ENCODE measurements at regions not wholly inside any gene's neighbourhood (a gene's known extent, or its start where the extent isn't known, plus 50 kb on each side); places are given as distances from the start of the nearest gene placed in this dataset.

DNA sequence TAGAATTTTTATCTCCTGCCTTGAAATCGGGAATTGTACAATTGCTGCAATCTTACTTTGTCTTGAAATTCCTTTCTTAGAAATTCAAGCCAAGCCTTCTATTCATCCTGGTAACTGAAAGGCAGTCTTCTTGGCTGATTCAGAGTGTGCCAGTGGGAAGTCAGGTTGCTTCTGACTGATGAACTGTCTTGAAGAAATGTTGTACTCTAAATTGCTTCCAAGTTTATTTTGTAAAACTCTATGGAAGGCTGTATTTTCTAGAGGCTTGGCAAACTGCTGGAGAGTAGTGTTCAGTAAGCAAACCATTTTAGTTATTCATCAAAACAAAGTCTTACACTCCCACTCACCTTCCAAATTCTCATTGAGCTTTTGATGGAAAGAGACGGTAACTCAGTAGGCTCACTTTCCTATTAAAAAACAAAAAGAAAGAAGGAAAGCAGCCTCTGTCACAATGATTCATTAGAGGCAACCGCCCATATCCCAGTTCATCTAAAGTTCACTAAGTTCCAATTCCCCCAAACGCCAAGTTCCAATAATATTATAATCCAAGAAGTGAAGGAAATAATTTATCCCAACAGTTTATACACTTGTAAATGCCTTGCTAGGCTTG, 187.9 kb upstream of the MALRD1 start:
- Histone ChIP-seq H3K4me3 (no peak overlapping the region), H3K27me3 (no peaks in the 10 kb centered on the region), H3K9me3 (no peaks in the 10 kb centered on the region), H3K27ac (no peak overlapping the region), H3K36me3 (no peaks in the 10 kb centered on the region), H3K4me1 (no peaks in the 10 kb centered on the region)
- WGBS, 2 donors (ENCODE audit: low coverage in 1 of 2): 51 to 54% methylated on average over 4 of the region's 4 CpGs
- in situ Hi-C loops (cut with MboI; ENCODE audit: low pct_ligation_motif_present in 1 of 4, low pct_unique_long_range_greater_than_20kb in 1 of 4, low sequenced_read_pairs in 3 of 4) (no loop called here), intact Hi-C loops (cut with DNase I; ENCODE audit: low total_unique reads) (no loop called here)
- no peak for DNase-seq
- no peak for TF ChIP-seq POLR2AphosphoS5 (IDR thresholded peaks at IDR 0.05)
- no peak for TF ChIP-seq CTCF (IDR thresholded peaks at IDR 0.05)

GRCh38 chr10:18861382-18861781, 187.2 kb upstream of the MALRD1 start:
- no peaks in the 10 kb centered on the region for H3K36me3 ChIP-seq
- no peaks in the 10 kb centered on the region for H3K9me3 ChIP-seq
- H3K4me1 ChIP-seq: no peaks in the 10 kb centered on the region
- 83 to 88% methylated on average over 2 of the region's 2 CpGs for WGBS, 2 donors (ENCODE audit: low coverage in 1 of 2)
- intact Hi-C loops (cut with DNase I; ENCODE audit: low total_unique reads): no loop called here
- no peak for TF ChIP-seq POLR2AphosphoS5 (IDR thresholded peaks at IDR 0.05)
- H3K27ac ChIP-seq: no peak overlapping the region
- no peak for DNase-seq
- no peak overlapping the region for H3K4me3 ChIP-seq
- H3K27me3 ChIP-seq: no peaks in the 10 kb centered on the region
- in situ Hi-C loops (cut with MboI; ENCODE audit: low pct_ligation_motif_present in 1 of 4, low pct_unique_long_range_greater_than_20kb in 1 of 4, low sequenced_read_pairs in 3 of 4): no loop called here

DNA sequence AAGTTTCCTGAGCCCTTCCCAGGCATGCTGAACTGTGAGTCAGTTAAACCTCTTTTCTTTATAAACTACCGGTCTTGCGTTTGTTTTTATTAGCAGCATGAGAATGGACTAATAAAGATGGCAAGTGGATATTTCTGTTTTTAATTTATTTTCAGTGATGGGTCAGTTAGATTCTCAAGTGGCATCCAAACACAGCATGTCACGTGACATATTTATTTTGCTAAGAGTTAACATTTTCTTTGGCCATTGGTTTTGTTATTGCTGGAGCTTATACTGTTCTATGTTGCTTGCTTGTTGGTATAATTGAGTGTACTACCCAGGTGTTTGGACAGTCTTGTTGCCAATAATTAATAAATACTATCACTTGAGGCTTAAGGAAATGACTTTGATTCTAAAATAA, 181.7 kb upstream of the MALRD1 start:
- Histone ChIP-seq H3K27ac (no peak overlapping the region), H3K9me3 (no peaks in the 10 kb centered on the region), H3K4me3 (no peak overlapping the region), H3K4me1 (no peaks in the 10 kb centered on the region), H3K36me3 (no peaks in the 10 kb centered on the region), H3K27me3 (no peaks in the 10 kb centered on the region)
- 68 to 86% methylated on average over 3 of the region's 3 CpGs for WGBS, 2 donors (ENCODE audit: low coverage in 1 of 2)
- intact Hi-C loops (cut with DNase I; ENCODE audit: low total_unique reads) (loop anchor here (5.0 kb wide), 1 partner anchor 590 kb away; no protein-coding TSS in a partner anchor), in situ Hi-C loops (cut with MboI; ENCODE audit: low pct_ligation_motif_present in 1 of 4, low pct_unique_long_range_greater_than_20kb in 1 of 4, low sequenced_read_pairs in 3 of 4) (no loop called here)
- DNase-seq: no peak
- no peak for TF ChIP-seq CTCF (IDR thresholded peaks at IDR 0.05)
- TF ChIP-seq EP300 (IDR thresholded peaks at IDR 0.05; ENCODE audit: low read depth): no peak
- no peak for TF ChIP-seq POLR2A (IDR thresholded peaks at IDR 0.05)
- no peak for TF ChIP-seq POLR2AphosphoS5 (IDR thresholded peaks at IDR 0.05)

- no peak for DNase-seq
- Histone ChIP-seq H3K4me1 (no peaks in the 10 kb centered on the region), H3K9me3 (no peaks in the 10 kb centered on the region), H3K4me3 (no peak overlapping the region), H3K36me3 (no peaks in the 10 kb centered on the region), H3K27ac (no peak overlapping the region), H3K27me3 (no peaks in the 10 kb centered on the region)
- intact Hi-C loops (cut with DNase I; ENCODE audit: low total_unique reads): loop anchor here (5.0 kb wide), 1 partner anchor 588 kb away; no protein-coding TSS in a partner anchor
- TF ChIP-seq POLR2A (IDR thresholded peaks at IDR 0.05) (no peak), POLR2AphosphoS5 (IDR thresholded peaks at IDR 0.05) (no peak), EP300 (IDR thresholded peaks at IDR 0.05; ENCODE audit: low read depth) (no peak), CTCF (IDR thresholded peaks at IDR 0.05) (no peak)
- in situ Hi-C loops (cut with MboI; ENCODE audit: low pct_ligation_motif_present in 1 of 4, low pct_unique_long_range_greater_than_20kb in 1 of 4, low sequenced_read_pairs in 3 of 4): no loop called here
- WGBS, 2 donors (ENCODE audit: low coverage in 1 of 2): 81 to 82% methylated on average over 3 of the region's 3 CpGs
Measured at GRCh38 chr10:18868919-18869318, 179.7 kb upstream of the MALRD1 start.

DNA sequence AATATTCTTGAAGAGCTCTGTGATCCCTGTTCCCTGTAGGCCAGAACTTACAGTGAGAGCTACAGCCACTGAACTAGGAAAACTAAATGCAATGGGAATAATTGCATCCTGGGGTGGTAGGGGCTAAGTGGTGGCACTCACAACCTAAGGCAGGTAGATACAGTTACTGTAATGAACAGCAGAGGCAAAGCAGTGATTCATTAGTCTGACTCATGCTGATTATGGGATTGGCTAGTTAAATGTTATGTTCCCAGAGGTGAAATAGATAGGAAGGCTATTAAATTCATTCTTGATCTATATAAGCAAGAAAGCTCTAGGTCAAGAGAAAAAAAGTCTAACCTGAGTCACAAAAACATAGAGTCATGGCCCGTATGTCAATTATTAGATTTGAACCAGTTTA, 173.1 kb upstream of the MALRD1 start:
- H3K4me3 ChIP-seq: no peak overlapping the region
- 86 to 100% methylated on average over 1 of the region's 1 CpG for WGBS, 2 donors (ENCODE audit: low coverage in 1 of 2)
- intact Hi-C loops (cut with DNase I; ENCODE audit: low total_unique reads) (no loop called here), in situ Hi-C loops (cut with MboI; ENCODE audit: low pct_ligation_motif_present in 1 of 4, low pct_unique_long_range_greater_than_20kb in 1 of 4, low sequenced_read_pairs in 3 of 4) (no loop called here)
- no peak for DNase-seq
- H3K27me3 ChIP-seq: no peaks in the 10 kb centered on the region
- no peaks in the 10 kb centered on the region for H3K4me1 ChIP-seq
- no peaks in the 10 kb centered on the region for H3K9me3 ChIP-seq
- TF ChIP-seq EP300 (IDR thresholded peaks at IDR 0.05; ENCODE audit: low read depth) (no peak), POLR2AphosphoS5 (IDR thresholded peaks at IDR 0.05) (no peak), POLR2A (IDR thresholded peaks at IDR 0.05) (no peak), CTCF (IDR thresholded peaks at IDR 0.05) (no peak)
- H3K36me3 ChIP-seq: no peaks in the 10 kb centered on the region
- H3K27ac ChIP-seq: no peak overlapping the region
